SK-N-MC (cell line): ENCODE measurements at regions not wholly inside any gene's neighbourhood (a gene's known extent, or its start where the extent isn't known, plus 50 kb on each side); places are given as distances from the start of the nearest gene placed in this dataset.

Experiments used
- DNase-seq: peaks from one replicate; pipeline ENCODE4 v3.0.0-alpha.2; 2011; ENCODE audit warnings: low read depth, low spot score
- H3K27ac ChIP-seq: fragments of 200-600 bp; sonication (generic); 2 replicates; pipeline ENCODE4 v1.5.1; 2016; ENCODE audit warnings: mixed run types
- H3K36me3 ChIP-seq: fragments of 200-600 bp; sonication (generic); 2 replicates; pipeline ENCODE4 v1.6.1; 2017; ENCODE audit warnings: antibody characterized with exemption, low read length, mixed read lengths; ENCODE audit not compliant: insufficient read depth
- H3K4me3 ChIP-seq: fragments of 200-600 bp; sonication (generic); 2 replicates; pipeline ENCODE4 v1.5.1; 2016
- H3K9ac ChIP-seq: fragments of 200-600 bp; sonication (generic); 2 replicates; pipeline ENCODE4 v1.8.0; 2017; ENCODE audit warnings: mixed run types, mixed read lengths; ENCODE audit not compliant: insufficient read length
- H3K9me3 ChIP-seq: fragments of 200-600 bp; sonication (generic); 2 replicates; pipeline ENCODE4 v1.6.1; 2017; ENCODE audit warnings: low read depth, mild to moderate bottlenecking, antibody characterized with exemption, low read length, moderate library complexity, mixed read lengths
- EZH2 ChIP-seq: fragments of 200-600 bp; sonication (generic); IDR thresholded peaks from one replicate; pipeline ENCODE4 v1.6.1; 2017; ENCODE audit warnings: antibody characterized with exemption
- FOXP2 ChIP-seq: optimal IDR thresholded peaks from 2 replicates; pipeline ENCODE3; 2011; ENCODE audit warnings: mild to moderate bottlenecking, moderate library complexity; ENCODE audit not compliant: insufficient read depth; ENCODE audit errors: extremely low read length, control extremely low read depth
- POLR2AphosphoS5 ChIP-seq: IDR thresholded peaks from 2 replicates; pipeline ENCODE4 v1.6.1; 2012; ENCODE audit warnings: mild to moderate bottlenecking, low read depth, low read length, borderline replicate concordance

DNA sequence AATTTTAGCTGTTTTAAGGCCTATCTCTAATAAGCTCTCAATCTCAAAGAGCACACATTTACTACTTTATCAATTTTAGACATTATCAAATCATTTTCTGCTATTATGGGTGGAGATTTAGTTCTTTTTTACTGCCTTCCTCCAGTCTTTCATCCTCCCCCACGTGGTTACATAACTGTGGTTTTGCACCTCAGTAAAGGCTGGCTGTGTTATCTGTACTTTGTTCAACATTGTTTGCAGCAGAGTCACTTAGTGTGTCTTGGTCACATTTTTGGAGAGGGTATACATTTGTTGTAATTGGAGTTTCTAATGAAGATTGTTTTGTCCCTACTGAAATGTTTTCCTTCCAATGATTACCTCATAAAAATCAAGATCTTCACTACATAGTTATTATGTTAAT, 549.6 kb upstream of the CELF4 start:
- Histone ChIP-seq H3K9ac (no peak overlapping the region), H3K27ac (no peak overlapping the region), H3K4me3 (no peak overlapping the region)

DNA sequence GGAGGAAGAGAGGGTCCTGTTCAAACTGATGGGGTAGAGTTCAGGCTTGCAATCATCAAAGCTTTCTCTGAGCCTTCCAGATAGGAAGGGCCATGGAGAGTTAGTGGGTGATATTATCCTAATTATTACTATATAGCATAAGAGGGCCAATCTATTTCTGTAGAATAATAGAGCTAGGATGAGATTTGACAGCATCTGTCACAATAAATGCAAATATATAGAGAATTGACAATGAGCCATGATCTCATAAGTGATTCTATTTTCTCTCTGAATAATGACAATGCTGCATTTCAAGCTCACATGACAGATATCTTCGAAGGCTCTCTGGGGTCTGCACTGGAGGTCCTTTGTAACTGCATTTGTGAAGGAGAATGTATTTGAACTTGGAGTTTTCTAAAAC, 521.9 kb upstream of the CELF4 start:
- Histone ChIP-seq H3K36me3 (no peaks in the 10 kb centered on the region), H3K27ac (no peak overlapping the region), H3K4me3 (no peak overlapping the region), H3K9me3 (no peaks in the 10 kb centered on the region), H3K9ac (no peak overlapping the region)
- no peak for DNase-seq
- TF ChIP-seq POLR2AphosphoS5, result no peak

More for the DNA sequence above, 549.6 kb upstream of the CELF4 start:
- no peaks in the 10 kb centered on the region for H3K9me3 ChIP-seq
- no peaks in the 10 kb centered on the region for H3K36me3 ChIP-seq
- DNase-seq, result no peak
- TF ChIP-seq POLR2AphosphoS5, result no peak
- TF ChIP-seq FOXP2, result no peak
- no peak for TF ChIP-seq EZH2

DNA sequence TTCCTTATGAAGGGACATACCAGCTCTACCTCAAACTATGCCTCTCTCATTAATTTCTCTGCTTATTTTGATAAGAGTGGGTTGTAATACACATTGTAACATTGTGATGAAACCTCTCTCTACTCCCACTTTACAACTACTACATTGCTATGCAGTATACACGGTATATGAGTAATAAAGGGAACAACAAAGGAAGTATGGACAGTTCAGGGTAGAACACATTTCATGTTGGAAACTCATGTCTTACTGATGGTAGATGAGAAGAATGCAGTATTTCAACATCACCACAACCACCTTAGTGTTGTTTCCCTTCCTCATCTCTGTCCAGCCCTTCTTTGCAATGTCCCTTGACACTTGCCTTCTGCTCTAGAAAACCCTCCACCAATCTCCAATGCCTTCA, 515.9 kb upstream of the CELF4 start:
- Histone ChIP-seq H3K9me3 (no peaks in the 10 kb centered on the region), H3K27ac (no peak overlapping the region), H3K9ac (no peak overlapping the region), H3K36me3 (no peaks in the 10 kb centered on the region), H3K4me3 (no peak overlapping the region)
- DNase-seq, result no peak
- TF ChIP-seq FOXP2 (no peak), POLR2AphosphoS5 (no peak), EZH2 (no peak)

DNA sequence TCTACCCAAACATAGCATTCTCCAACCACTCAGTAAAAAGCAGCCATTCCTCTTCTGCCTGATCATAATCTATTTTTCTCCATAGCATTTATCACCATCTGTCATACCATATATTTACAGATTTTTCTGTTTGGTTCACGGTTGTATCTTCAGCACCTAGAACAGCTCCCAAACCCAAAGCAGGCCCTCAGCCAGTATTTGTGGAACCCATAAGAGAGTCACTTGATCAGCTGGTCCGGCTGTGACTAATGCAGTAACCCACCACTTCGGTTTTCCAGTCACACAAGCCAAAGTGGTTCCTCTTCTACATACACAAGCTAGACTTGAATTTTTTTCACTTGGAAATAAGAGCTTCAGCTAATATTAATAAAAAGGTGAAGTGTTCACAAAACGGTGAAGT, 511.6 kb upstream of the CELF4 start:
- TF ChIP-seq FOXP2, result no peak
- no peak for TF ChIP-seq EZH2
- TF ChIP-seq POLR2AphosphoS5, result no peak
- no peak overlapping the region for H3K4me3 ChIP-seq
- no peak for DNase-seq
- no peaks in the 10 kb centered on the region for H3K36me3 ChIP-seq
- H3K9me3 ChIP-seq, result no peaks in the 10 kb centered on the region
- no peak overlapping the region for H3K9ac ChIP-seq
- H3K27ac ChIP-seq, result no peak overlapping the region

DNA sequence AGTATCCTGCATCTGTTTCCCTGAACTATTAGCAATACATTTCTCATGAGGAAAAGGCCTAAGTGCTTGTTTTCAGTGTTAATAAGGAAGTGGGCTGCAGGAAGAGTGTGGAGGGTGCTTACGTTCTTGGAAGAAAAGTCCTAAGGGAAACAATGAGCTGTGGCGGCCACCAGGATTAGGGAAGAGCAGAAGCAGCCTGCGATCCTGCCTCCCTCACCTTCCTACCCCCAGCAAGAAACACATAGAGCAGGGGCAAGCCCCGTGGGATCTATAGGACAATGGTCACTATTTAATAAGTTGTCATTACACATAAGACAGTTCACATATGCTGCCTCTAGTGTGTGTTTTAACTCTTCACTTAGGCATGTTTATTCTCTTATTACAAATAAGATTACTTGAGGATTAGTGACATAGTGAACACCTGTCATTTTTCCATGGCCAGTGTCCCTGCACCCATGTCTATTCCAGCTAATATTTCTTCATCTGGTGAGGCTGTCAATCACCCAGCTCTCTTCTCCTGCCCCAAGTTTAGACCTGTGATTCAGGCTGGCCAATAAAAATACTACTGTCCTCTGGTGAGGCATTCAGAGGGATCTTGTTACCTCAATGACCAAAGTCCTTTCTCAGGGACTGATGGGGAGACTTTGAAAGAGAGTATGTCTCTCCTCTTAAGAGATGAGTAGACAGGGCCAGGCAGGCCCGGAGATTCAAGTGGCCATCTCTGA, 510.9 kb upstream of the CELF4 start:
- no peak for TF ChIP-seq POLR2AphosphoS5
- no peak for TF ChIP-seq FOXP2
- TF ChIP-seq EZH2, result no peak
- H3K4me3 ChIP-seq, result no peak overlapping the region
- no peak for DNase-seq
- no peak overlapping the region for H3K27ac ChIP-seq
- no peak overlapping the region for H3K9ac ChIP-seq
- H3K9me3 ChIP-seq, result no peaks in the 10 kb centered on the region
- H3K36me3 ChIP-seq, result no peaks in the 10 kb centered on the region

DNA sequence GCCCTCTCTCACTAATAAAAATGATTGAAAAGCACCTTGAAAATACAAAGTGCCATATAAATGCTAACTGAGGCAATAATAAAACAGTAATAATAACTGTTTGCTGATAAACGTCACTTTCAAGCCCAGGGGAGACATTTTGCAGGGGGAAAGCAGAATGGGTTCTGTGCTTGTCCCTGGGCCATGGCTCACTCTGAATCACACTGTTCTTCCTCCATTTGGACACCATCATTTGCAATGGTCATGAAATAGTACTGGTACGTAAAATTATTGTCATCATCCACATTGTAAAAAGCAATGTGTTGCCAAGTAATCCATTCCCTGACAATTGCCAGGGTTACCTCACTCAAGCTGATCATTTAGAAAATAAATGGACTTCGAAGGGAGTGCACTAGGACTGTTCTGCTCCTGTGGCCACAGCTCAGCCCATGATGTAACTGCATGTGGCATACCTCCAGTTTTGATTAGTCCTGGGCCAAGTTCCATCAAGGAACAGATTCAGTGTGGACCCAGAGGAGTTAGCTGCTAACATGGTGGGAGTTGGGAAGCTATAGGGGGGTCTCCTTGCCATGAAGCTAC, 508.8 kb upstream of the CELF4 start:
- no peak for DNase-seq
- Histone ChIP-seq H3K9ac (no peak overlapping the region), H3K36me3 (no peaks in the 10 kb centered on the region), H3K4me3 (no peak overlapping the region), H3K9me3 (no peaks in the 10 kb centered on the region), H3K27ac (no peak overlapping the region)
- TF ChIP-seq FOXP2 (no peak), POLR2AphosphoS5 (no peak), EZH2 (no peak)

DNA sequence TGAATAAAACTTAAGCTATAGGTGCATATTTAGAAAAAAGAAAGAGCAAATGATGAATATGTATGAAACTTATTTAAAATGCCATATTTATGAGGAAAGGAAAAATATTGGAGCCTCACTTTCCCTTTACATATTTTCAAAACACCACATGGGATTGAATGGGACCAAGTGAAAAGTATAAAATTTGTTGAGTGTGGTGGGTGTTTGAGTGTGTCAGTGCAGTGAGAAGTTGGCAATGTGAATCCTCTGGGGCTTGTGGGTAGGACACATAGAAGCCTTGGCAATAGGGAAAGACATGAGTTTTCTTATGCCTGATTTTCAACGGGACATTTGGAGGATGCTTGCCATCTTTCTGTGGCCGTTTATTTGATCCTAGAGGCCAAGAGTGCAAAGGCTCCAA, 502.2 kb upstream of the CELF4 start:
- no peaks in the 10 kb centered on the region for H3K36me3 ChIP-seq
- H3K27ac ChIP-seq, result no peak overlapping the region
- H3K9me3 ChIP-seq, result no peaks in the 10 kb centered on the region
- TF ChIP-seq EZH2 (no peak), FOXP2 (no peak), POLR2AphosphoS5 (no peak)
- DNase-seq, result no peak
- H3K4me3 ChIP-seq, result no peak overlapping the region
- H3K9ac ChIP-seq, result no peak overlapping the region

DNA sequence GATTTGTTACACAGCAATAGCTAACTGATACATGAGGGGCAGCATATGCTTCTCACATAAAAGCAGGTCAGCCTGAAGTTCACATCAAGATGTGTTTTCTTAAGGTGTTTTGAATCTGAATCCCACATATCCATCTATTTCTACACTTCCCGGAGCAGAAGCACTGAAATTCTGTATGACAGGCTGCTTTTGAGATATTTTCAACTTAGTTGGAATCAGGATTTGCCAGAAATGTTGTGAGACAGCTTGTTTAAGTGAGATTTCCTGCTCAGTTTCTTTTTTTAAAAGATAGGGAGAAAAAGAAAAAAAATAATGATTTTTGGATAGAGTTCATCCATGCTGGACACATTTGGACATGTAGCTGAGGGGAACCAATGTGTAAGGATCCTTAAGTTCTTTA, 501.5 kb upstream of the CELF4 start:
- DNase-seq, result no peak
- no peak overlapping the region for H3K9ac ChIP-seq
- H3K9me3 ChIP-seq, result no peaks in the 10 kb centered on the region
- TF ChIP-seq FOXP2 (no peak), EZH2 (no peak), POLR2AphosphoS5 (no peak)
- H3K36me3 ChIP-seq, result no peaks in the 10 kb centered on the region
- no peak overlapping the region for H3K27ac ChIP-seq
- no peak overlapping the region for H3K4me3 ChIP-seq

DNA sequence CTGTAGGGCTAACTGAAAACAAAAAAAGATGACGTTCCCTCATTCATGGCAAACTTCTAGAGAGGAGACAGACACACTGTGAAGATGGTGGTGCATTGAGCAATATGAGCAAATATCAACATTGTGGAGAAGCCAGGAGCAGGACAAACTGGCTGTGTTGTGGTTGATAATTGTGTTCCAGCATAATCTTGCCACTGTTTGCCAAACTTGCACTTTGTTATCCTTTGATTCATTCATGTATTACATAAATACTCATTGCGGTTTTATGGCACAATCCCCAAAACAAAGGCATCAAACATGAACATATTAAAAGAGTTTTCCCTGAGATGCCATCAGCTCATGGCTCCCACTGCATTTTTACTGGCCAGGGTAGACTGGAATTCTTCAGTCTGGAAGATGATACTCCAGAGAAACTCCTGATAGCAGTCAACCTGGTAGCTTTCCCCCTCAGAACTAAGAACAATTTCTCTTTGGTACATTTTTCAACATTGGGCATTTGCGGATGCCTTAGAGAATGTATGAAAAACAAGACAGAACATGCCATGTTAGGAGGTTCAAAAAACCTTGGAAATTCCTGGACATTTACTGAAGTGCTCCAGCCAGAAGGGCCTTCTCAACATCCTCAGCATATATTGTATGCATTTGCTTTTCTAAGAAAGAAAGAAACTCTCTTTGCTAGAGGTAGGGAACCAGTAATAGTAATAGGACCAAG, 487.4 kb upstream of the CELF4 start:
- no peaks in the 10 kb centered on the region for H3K9me3 ChIP-seq
- H3K9ac ChIP-seq, result no peak overlapping the region
- DNase-seq, result no peak
- TF ChIP-seq POLR2AphosphoS5 (no peak), EZH2 (no peak), FOXP2 (no peak)
- H3K4me3 ChIP-seq, result no peak overlapping the region
- no peak overlapping the region for H3K27ac ChIP-seq
- no peaks in the 10 kb centered on the region for H3K36me3 ChIP-seq
